Pulmonary artery endothelial cell (primary cell): ENCODE measurements at regions not wholly inside any gene's neighbourhood (a gene's known extent, or its start where the extent isn't known, plus 50 kb on each side); places are given as distances from the start of the nearest gene placed in this dataset.

Experiments
- DNase-seq: peaks from one replicate; pipeline ENCODE4 v3.0.0-alpha.2; 2011; ENCODE audit warnings: low read depth, low spot score

DNA sequence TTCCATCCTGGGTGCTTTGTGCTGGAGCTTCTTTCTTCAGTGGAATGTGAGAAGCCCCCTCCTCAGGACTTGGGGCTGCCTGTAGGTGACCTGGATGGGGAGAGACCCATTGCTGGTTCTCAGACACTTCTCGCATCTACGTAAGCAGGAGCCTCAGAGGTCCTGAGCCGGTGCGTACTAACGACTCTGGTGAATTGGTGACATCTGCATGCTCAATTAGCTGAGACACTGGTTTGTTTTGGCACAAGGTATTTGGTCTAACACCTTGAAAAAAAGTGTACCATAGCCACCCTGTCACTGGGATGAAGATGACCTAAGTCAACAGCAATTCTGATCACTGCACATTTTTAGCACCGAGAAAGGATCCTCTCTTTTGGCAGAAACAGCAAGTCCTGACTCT lies 57.7 kb downstream of the LRRC30 start:
- no peak for DNase-seq

- no peak for DNase-seq
Measured at GRCh38 chr18:7290077-7290476, 59.2 kb downstream of the LRRC30 start.

- DNase-seq, result no peak
Measured at GRCh38 chr18:7291046-7291445, 60.2 kb downstream of the LRRC30 start.

DNA sequence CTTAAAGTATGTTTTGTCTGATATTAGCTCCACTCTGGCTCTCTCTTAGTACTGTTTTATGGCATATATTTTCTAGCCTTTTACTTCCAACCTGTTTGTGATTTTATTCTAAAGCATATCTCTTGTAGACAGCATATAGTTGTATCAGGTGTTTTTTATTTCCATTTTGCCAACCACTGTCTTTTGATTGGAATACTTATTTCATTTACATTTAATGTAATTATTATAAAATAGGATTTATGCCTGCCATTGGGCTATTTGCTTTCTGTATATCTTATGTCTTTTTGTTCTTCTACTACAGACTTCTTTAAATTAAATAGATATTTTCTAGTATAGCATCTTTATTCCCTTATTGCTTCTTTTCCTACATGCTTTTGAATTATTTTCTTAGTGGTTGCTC lies 67.3 kb downstream of the LRRC30 start:
- no peak for DNase-seq

DNA sequence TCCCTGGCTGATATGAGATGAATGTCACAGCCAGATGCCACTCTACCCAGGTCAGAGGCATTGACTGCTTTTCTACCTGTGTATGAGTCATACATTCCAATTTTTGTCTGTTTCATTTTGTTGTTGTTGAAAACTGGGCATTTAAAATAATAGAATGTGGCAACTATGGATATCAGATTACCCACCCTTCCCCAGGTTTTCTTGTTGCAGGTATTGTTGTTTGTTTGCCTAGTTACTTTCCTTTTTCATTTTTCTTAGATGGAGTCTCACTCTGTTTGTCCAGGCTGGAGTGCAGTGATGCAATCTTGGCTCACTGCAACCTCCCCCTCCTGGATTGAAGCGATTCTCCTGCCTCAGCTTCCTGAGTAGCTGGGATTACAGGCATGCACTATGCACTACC lies 70.2 kb downstream of the LRRC30 start:
- no peak for DNase-seq

GRCh38 chr18:7303316-7304060 lies 72.6 kb downstream of the LRRC30 start:
- no peak for DNase-seq

- no peak for DNase-seq
Measured at GRCh38 chr18:7304061-7304370, 73.1 kb downstream of the LRRC30 start.

GRCh38 chr18:7305416-7305815 lies 74.5 kb downstream of the LRRC30 start:
- no peak for DNase-seq

- DNase-seq, result no peak
Measured at GRCh38 chr18:7307030-7307429, 76.1 kb downstream of the LRRC30 start.

DNA sequence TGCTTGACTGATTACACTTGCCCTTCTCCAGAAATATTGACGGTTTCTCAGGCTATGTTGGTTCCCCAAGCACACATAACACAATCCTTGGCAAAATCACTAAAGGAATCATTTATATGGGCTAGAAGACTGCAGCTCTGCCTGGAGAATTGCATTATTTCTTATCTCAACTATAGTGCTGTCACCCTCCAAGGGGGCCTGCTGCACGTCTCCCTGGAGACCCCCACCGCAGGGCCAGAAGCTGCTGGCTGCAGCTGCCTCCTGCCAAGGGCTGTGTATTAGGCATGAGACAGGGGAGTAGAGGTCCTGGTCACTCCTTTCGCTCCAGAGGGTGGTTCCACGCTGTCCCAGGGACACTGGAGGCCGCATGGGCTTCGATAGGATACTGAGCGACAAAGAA lies 76.6 kb downstream of the LRRC30 start:
- DNase-seq, result no peak

- no peak for DNase-seq
Measured at GRCh38 chr18:7317804-7318231, 86.9 kb downstream of the LRRC30 start.

- no peak for DNase-seq
Measured at GRCh38 chr18:7319161-7319560, 88.3 kb downstream of the LRRC30 start.

DNA sequence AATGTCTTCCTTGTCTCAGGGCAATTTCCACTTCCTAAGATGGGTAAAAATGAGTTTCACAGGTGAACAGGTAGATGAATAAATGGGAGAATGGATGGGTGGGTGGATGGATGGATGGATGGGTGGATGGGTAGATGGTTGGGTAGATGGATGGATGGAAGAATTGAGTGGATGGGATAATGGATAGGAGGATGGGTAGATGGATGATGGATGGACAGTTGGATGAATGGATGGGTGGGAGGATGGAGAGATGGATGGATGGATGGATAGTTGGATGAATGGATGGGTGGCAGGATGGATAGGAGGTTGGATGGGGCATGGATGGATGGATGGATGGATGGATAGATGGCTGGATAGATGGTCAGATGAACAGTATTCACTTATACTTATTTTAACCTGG lies 90.9 kb downstream of the LRRC30 start:
- no peak for DNase-seq

DNA sequence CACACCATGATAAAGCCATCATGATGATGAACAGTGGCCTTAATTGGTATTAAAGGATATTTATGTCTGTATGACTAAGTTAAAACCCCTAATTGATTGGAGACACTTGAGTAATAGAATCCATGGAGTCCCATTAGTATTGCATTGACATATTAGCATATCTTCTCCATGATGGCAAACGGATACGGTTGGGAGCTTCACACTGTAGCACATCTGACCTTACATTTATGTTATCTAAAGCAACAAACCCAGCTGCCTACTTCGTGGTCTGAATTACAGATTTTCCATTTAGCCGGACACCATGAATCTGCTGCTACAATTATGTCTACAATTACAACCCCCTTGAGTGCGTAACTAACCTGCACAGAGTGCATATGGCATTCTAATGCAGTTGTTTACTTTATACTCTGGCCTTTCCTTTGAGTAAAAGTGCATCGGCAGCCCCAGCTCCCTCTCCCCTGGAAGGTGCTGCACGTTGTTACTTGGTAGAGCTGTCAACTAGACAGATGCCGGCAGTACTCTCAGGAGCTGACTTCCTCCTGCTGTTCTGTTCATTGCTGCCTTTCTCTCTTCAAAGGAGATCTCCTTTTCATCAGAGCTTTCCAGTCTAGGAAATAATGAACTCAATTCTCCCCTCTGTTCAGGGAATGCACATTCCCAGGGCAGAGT lies 92.1 kb downstream of the LRRC30 start:
- no peak for DNase-seq

GRCh38 chr18:7325126-7325430 lies 94.2 kb downstream of the LRRC30 start:
- DNase-seq, result peak; percentile 19

- DNase-seq, result no peak
Measured at GRCh38 chr18:7329016-7329415, 98.1 kb downstream of the LRRC30 start.

GRCh38 chr18:7332452-7332851 lies 101.6 kb downstream of the LRRC30 start:
- DNase-seq, result no peak

GRCh38 chr18:7333025-7333562 lies 102.2 kb downstream of the LRRC30 start:
- DNase-seq, result no peak

DNA sequence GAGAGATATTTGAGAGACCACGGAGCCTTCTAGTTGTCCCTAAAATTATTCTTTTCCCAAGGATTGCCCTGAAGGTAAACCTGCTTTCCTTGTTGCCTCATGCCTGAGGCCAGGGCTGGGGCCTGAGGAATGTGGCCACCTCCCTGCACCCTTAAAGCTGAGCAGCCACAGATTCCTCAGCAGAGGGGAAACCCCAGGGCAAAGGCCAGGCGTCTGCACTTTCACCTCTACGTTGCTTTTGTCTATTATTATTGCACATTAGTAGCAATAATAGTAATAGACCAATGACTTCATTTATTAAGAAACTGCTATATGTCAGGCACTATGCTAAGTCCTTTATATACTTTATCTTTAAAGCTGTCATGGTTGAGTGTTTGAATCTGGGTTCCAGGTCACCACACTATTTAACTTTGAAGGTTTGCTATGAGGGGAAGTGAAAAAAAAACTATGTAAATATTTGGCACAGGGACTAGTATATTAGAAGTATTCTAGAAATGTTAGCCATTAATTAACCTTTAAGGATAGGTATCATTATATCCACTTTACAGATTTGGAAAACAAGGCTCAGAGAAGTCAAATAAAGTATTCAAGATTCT lies 104.2 kb downstream of the LRRC30 start:
- DNase-seq, result no peak

DNA sequence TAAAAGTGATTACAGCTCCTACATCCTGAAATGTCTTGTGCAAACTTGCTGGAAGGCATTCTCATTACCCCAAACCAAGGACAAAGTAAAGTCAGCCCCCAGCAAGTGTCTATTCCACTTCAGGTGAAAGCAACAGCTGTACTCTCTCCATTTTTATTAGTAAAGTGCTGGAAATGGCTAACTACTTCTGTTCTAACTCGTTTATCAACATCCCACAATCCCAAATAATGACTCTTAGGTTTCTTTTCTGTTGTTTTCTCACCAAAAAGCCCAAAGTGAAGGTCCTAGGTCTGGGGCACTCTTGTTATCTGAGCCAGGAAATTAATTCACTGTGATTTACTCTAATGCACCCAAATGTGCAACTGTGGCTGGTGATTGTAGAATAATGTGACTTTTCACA lies 105.7 kb downstream of the LRRC30 start:
- DNase-seq, result no peak

DNA sequence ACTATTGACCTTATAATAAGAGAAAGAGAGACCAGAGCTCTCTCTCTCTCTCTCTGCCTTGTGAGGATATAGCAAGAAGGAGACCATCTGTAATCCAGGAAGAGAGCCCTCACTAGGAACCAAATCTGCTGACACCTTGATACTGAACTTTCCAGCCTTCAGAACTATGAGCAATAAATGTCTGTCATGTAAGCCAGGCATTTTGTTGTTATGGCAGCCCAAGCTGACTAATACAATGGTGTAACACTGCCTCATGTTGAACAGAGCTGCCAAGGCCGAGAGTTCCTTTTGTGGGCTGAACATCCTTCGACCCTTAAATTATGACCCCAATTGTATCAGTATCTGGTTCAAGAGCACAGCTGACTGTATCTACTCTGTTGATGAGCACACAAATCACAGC lies 108.0 kb downstream of the LRRC30 start:
- no peak for DNase-seq

DNA sequence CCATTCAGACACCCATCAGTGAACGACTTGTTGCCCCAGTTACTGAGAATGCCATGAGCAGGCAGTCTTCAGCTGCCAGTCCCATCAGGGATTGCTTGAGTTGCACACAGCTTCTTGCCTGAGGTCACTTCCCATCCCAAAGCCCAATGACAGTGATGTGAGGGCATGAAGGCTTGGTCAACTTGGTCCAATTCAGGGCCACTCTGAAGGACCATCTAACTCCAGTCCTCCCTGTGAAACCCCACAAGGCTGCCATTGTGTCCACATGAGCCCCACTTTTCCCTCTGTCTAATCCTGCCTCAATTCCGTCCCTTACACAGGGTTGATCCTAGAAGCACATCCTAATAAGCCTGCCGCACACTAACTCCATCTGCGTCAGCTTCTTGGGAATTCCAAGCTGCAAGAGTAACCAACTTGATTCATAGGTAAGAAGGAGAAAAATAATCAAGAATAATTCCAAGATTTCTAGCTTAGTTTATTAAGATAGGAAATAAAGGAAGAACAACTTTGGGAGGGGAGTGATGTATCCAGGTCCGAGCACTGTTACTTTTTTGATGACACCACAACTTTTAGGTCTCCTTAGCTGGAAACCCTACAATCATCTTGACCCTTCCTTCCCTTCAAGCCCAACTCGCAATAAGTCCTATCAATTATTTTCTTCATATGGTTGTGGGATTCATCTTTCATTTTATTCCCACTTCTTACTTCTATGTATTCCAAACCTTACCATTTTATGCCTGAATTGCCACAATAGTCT lies 110.9 kb downstream of the LRRC30 start:
- DNase-seq, result no peak
